ENCODE measurements at regions not wholly inside any gene's neighbourhood (a gene's known extent, or its start where the extent isn't known, plus 50 kb on each side); places are given as distances from the start of the nearest gene placed in this dataset.

- TF ChIP-seq, protein P1, sequence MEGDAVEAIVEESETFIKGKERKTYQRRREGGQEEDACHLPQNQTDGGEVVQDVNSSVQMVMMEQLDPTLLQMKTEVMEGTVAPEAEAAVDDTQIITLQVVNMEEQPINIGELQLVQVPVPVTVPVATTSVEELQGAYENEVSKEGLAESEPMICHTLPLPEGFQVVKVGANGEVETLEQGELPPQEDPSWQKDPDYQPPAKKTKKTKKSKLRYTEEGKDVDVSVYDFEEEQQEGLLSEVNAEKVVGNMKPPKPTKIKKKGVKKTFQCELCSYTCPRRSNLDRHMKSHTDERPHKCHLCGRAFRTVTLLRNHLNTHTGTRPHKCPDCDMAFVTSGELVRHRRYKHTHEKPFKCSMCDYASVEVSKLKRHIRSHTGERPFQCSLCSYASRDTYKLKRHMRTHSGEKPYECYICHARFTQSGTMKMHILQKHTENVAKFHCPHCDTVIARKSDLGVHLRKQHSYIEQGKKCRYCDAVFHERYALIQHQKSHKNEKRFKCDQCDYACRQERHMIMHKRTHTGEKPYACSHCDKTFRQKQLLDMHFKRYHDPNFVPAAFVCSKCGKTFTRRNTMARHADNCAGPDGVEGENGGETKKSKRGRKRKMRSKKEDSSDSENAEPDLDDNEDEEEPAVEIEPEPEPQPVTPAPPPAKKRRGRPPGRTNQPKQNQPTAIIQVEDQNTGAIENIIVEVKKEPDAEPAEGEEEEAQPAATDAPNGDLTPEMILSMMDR (conservative IDR thresholded peaks at IDR 0.05 in 1 of 2, IDR thresholded peaks at IDR 0.05 in 1 of 2; ENCODE audit: low read depth in 1 of 2, low read length in 2 of 2) = no peak
- TF ChIP-seq EZH2 (IDR thresholded peaks at IDR 0.05; ENCODE audit: low read length, missing control alignments) = no peak
These were observed 103.4 kb upstream of the FHIT start for GRCh38 chr3:61354604-61355003.

Measured in fibroblast of lung (primary cell).